Upper lobe of left lung (tissue), 4 donors: ENCODE measurements at regions not wholly inside any gene's neighbourhood (a gene's known extent, or its start where the extent isn't known, plus 50 kb on each side); places are given as distances from the start of the nearest gene placed in this dataset.

ENCODE experiments used
- EP300 ChIP-seq, 4 donors: sonication (generic); formaldehyde crosslinking; IDR thresholded peaks; one replicate each; pipeline ENCODE4 v1.5.1; 2017; ENCODE audit warnings: antibody characterized with exemption in 4 of 4, control low read depth in 2 of 4
- TF ChIP-seq, protein P1 (sequence below), 6 experiments: fragments of 450-650 bp in 4 of 6; fragments of 200-600 bp in 2 of 6; sonication (generic) in 2 of 6; IDR thresholded peaks; one replicate each; pipeline ENCODE4 v1.5.1; 2016 to 2019; ENCODE audit warnings: antibody characterized with exemption in 6 of 6

DNA sequence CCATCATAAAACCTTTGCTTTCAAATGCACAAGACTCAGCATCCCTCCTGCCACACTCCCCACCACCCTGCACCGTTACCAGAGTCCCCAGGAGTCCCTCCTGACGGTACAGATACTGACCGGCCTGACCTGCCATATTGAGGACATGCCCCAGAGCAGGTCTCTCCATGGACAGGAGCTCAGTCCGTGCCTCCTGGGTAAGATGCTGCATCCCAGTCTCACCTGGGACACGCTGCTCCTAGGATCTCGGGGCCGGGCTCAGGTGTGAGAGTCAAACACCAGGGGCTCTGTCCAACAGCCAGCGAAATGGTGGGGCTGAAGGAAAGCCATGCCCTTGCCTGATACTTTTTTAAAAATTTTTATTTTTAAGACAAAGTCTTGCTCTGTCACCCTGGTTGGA lies 328.3 kb downstream of the SHANK2 start:
- no peak for TF ChIP-seq EP300 (IDR thresholded peaks at IDR 0.05)
- TF ChIP-seq, protein P1, sequence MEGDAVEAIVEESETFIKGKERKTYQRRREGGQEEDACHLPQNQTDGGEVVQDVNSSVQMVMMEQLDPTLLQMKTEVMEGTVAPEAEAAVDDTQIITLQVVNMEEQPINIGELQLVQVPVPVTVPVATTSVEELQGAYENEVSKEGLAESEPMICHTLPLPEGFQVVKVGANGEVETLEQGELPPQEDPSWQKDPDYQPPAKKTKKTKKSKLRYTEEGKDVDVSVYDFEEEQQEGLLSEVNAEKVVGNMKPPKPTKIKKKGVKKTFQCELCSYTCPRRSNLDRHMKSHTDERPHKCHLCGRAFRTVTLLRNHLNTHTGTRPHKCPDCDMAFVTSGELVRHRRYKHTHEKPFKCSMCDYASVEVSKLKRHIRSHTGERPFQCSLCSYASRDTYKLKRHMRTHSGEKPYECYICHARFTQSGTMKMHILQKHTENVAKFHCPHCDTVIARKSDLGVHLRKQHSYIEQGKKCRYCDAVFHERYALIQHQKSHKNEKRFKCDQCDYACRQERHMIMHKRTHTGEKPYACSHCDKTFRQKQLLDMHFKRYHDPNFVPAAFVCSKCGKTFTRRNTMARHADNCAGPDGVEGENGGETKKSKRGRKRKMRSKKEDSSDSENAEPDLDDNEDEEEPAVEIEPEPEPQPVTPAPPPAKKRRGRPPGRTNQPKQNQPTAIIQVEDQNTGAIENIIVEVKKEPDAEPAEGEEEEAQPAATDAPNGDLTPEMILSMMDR (IDR thresholded peaks at IDR 0.05): no peak
